ENCODE measurements at regions not wholly inside any gene's neighbourhood (a gene's known extent, or its start where the extent isn't known, plus 50 kb on each side); places are given as distances from the start of the nearest gene placed in this dataset.

- no peak for DNase-seq
These were observed 179.0 kb downstream of the ADGRA3 start for GRCh38 chr4:22336822-22337221.

DNA sequence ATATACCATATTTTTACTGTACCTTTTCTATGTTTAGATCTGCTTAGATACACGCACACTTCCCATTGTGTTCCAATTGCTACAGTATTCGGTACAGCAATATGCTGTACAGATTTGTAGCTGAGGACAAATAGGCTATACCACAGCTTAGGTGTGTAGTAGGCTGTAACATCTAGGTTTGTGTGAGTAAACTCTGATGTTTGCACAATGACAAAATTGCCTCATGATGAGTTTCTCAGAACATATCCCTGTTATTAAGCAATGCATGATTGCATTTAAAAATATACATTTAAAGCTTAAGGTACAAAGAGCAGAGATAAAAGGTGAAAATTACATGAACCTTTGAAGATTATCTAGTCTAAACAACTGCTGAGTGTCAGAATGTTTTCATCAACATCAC is 181.7 kb downstream of the ADGRA3 start:
- no peak for DNase-seq

GRCh38 chr4:22324422-22324821 is 191.4 kb downstream of the ADGRA3 start:
- no peak for DNase-seq

GRCh38 chr4:22323691-22324090 is 192.2 kb downstream of the ADGRA3 start:
- no peak for DNase-seq

GRCh38 chr4:22322996-22323395 is 192.9 kb downstream of the ADGRA3 start:
- no peak for DNase-seq

DNA sequence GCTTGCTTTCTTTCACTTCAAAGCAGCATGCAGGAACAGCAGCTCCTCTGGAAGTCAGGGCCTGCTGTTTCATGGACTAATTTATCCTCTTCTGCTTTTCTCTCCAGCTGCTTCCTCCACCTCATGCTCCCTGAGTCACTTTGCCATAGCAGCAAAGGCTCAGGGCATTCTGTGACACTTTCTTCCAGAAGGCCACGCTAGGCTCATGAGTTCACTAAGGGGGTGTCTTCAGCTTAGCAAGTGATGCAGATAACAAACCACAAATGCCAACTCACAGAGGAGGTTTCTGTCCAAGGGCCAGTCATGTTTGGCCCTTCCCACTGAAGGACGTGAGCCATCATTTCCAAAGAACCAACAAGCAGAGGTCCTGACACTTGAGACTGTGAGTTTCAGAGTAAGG is 200.2 kb downstream of the ADGRA3 start:
- DNase-seq: no peak

- DNase-seq: no peak
These were observed 201.9 kb downstream of the ADGRA3 start for GRCh38 chr4:22313976-22314375.

DNA sequence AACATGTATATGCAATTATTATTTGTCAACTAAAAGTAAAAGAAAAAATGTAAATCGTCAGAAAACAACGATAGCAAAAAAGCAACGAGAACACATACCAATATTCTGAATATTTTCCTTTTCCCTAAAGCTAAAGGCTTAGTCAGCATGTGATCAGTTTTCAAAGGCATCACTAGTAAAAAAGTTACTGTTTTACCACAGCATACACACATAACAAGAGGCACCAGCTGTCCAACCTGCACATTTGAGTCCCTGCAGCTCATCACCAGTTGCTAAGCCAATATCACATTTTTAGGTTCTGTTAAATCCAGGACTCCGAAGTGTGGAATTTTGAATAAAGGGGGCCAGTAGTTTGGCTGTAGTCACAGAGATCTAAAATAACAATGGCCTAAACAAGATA is 203.8 kb downstream of the ADGRA3 start:
- DNase-seq: no peak

DNA sequence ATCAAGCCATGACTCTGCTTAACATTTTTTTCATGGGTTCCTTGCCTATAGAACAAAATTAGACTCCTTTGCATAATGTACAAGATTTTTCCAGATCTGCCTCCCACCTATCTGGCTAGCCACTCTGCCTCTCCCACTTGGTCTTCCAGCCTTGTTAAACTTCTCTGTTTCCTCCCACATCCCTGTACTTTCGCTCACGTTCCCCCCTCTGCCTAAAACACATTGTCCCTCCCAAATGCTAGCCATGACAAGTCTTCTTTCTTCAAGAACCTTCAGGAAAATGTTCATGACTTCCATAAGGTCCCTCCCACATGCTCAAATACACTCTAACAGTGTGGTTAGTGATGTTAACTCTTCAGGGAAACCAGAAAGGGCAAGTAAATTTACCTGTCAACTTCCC is 214.6 kb downstream of the ADGRA3 start:
- no peak for DNase-seq

DNA sequence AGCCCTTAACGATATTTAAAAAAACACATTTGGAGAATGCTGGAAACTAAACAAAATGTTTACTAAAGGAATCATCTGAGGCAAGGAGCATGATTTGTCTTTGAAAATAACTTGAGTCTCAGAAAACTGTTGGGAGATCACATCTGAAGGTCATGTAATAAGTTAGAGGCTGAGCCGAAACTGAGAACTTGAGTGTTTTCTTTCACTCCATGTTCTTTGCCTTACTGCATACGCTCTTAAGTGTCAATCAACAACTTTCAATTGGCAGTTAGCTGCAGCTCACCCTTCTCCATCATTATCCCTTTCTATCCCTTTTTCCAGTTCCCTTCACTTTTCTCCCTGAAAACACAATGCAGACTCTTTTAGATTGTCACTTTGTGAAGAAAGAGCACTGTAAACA is 216.2 kb downstream of the ADGRA3 start:
- DNase-seq: no peak

- DNase-seq: no peak
These were observed 228.2 kb downstream of the ADGRA3 start for GRCh38 chr4:22287631-22288030.

- DNase-seq: no peak
These were observed 247.4 kb downstream of the ADGRA3 start for GRCh38 chr4:22268350-22269025.

DNA sequence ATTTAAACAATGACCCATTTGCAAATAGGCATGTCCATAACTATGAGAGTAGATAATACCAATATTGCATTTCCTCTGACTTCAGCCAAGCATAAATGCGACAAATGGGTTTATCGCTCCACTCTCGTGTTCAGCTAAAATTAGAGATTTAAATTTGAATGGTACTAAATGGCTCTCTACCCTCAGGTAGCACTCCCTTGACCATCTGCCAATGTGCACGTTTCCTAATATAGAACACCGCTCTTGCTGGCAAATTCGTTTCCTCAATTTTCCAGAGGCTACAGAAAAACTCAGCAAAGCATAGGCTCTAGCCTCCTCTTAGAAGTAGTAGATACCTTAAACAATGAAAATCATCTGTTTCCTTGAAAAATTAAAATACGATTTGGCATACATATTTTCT is 251.6 kb downstream of the ADGRA3 start:
- DNase-seq: no peak

GRCh38 chr4:22253431-22253830 is 262.4 kb downstream of the ADGRA3 start:
- no peak for DNase-seq

- DNase-seq: no peak
These were observed 269.0 kb downstream of the ADGRA3 start for GRCh38 chr4:22246847-22247246.

DNA sequence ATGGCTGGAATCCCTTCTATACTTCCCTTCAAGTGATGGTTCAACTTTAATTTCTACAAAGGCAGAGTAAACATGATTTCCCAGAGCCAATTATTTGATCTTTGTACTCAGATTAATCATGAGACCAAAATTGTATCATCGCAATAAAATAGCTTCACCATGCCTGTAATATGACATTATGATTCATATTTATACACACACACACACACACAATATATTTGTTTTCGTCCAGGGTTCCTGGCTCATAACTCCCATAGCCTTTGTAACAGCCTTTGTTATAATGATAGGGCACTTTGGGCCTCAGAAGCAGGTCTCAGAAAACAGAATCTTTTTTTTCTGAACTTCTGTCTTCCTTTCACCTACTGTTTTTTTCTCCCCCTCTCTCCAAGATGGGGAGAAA is 270.6 kb downstream of the ADGRA3 start:
- DNase-seq: no peak

- no peak for DNase-seq
These were observed 274.5 kb downstream of the ADGRA3 start for GRCh38 chr4:22241415-22241814.

DNA sequence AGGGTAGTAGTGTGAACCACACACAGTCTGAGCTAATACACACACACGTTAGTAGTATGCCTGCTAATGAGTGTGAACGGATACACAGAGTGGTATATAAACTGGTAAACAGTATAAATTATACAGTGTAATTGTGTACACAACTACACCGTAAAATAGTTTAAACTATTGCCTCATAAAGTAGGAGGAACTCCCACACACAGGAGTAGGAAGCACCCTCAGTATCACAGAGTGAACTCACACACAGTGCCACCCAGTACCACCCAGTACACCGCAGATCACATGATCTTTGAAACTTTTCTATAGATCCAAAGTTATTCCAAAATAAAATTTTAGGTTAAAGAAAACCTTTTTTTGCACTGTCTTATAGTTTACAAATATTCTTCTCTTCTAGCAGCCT is 275.1 kb downstream of the ADGRA3 start:
- no peak for DNase-seq

DNA sequence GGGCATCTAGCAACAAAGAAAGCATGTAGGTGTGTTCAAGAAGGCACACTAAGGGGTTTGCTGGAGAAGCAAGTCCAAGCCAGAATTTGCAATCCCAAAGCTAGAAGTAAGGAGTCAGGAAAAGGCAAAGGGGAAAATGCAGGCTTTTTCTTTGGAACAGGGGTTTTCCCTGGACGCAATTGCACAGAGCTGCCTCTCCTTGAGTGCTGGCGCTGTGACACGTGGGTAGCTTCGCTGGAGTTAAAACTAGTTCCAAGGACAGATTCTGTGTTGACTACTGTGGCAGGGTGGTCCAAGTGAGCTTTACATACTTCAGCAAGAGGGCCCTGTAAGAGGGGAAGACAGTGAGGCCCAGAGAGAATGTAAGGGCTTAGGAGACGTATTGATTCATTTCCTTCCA is 277.1 kb downstream of the ADGRA3 start:
- no peak for DNase-seq

DNA sequence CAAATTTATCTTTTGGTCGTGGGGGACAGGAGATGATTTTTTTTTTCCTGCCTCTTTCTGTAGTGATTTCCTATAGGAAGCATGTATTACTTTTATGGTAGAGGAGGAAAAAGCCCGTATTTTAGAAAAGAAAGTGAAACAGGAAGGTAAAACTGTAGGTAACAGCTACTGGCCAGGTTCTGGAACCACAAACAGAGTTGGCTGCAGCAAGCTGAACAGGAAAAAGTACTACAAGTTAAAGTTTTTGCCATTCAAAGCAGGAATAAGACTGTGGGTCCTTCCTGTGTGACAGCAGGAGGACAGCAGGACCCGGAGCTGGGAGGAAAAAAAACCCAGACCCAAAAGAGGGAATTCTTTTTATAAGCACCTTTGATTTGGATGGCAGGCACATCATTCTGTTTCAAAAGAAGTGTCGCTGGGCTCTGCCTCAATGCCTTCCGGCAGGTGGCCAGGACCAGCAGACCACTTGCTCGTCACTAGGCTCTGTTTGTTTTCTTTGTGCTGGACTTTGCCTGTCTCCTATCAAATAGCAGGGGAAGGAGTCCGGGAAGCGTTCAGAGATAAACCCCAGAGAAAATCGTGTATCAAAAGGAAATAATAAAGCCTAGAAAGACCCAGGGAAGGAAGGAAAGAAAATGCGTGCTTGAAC is 277.9 kb downstream of the ADGRA3 start:
- DNase-seq: peak in 2 of 56 donors; percentile 2 to 16

GRCh38 chr4:22237155-22237751 is 278.6 kb downstream of the ADGRA3 start:
- peak in 25 of 56 donors; percentile 1 to 53 (median 17) for DNase-seq

DNA sequence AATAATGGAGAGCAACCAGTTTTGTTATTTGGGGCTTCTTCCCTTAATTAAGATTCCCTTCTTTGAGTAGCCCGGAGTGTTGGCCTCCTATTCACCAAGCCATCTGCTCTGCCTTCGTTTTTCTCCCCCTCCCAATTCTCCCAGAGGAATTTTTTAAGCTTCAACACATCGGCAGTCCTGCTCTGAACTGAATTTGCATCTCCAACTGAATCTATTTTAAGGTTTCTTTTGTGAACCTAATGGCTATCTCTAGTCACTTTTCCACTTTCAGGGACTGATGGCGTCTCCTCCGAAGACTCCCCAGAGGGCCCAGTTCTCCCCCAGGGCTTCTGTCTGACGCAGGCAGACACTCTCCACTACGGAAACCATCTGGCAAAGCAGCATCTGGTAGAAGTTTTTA is 280.2 kb downstream of the ADGRA3 start:
- no peak for DNase-seq

GRCh38 chr4:22233230-22233629 is 282.6 kb downstream of the ADGRA3 start:
- peak in 1 of 56 donors; percentile 6 for DNase-seq
